GM12865 (cell line): ENCODE measurements at regions not wholly inside any gene's neighbourhood (a gene's known extent, or its start where the extent isn't known, plus 50 kb on each side); places are given as distances from the start of the nearest gene placed in this dataset.

Experiments
- DNase-seq: peaks from one replicate; pipeline ENCODE4 v3.0.0; 2010; ENCODE audit warnings: low read depth
- H3K4me3 ChIP-seq: 2 replicates; pipeline ENCODE4 v1.5.1; 2011; ENCODE audit warnings: mild to moderate bottlenecking, low read depth, low read length, control low read depth
- CTCF ChIP-seq: IDR thresholded peaks from 2 replicates; pipeline ENCODE4 v1.5.1; 2011; ENCODE audit warnings: low read length, control low read depth, low read depth, inconsistent platforms; ENCODE audit not compliant: insufficient read depth; ENCODE audit errors: missing control alignments

- H3K4me3 ChIP-seq = no peak overlapping the region
- TF ChIP-seq CTCF = no peak
- DNase-seq = no peak
Observed at GRCh38 chr9:86997156-86997555, 49.9 kb upstream of the GAS1 start.

- no peak for DNase-seq
- no peak for TF ChIP-seq CTCF
- no peak overlapping the region for H3K4me3 ChIP-seq
Observed at GRCh38 chr9:86997951-86998350, 50.6 kb upstream of the GAS1 start.

- no peak overlapping the region for H3K4me3 ChIP-seq
- no peak for DNase-seq
- no peak for TF ChIP-seq CTCF
Observed at GRCh38 chr9:87002517-87002916, 55.2 kb upstream of the GAS1 start.

- no peak for TF ChIP-seq CTCF
- no peak for DNase-seq
- no peak overlapping the region for H3K4me3 ChIP-seq
Observed at GRCh38 chr9:87004016-87004415, 56.7 kb upstream of the GAS1 start.

GRCh38 chr9:87006956-87007355 lies 59.6 kb upstream of the GAS1 start:
- H3K4me3 ChIP-seq = no peak overlapping the region
- TF ChIP-seq CTCF = no peak
- no peak for DNase-seq

- no peak for DNase-seq
- TF ChIP-seq CTCF = no peak
- H3K4me3 ChIP-seq = no peak overlapping the region
Observed at GRCh38 chr9:87007711-87008366, 60.5 kb upstream of the GAS1 start.

GRCh38 chr9:87008667-87009066 lies 61.4 kb upstream of the GAS1 start:
- TF ChIP-seq CTCF = no peak
- H3K4me3 ChIP-seq = no peak overlapping the region
- DNase-seq = no peak
